NT2/D1 (cell line): ENCODE measurements at regions not wholly inside any gene's neighbourhood (a gene's known extent, or its start where the extent isn't known, plus 50 kb on each side); places are given as distances from the start of the nearest gene placed in this dataset.
"Not testable (repeated sequence)": the region's sequence is repeated elsewhere in the genome, so short reads cannot be mapped to it uniquely, and the experiment has no call there.

Experiments
- DNase-seq: peaks from one replicate; pipeline ENCODE4 v3.0.0-alpha.2; 2011; ENCODE audit warnings: low read depth, low spot score
- H3K27me3 ChIP-seq: 2 replicates; pipeline ENCODE4 v1.6.0; 2011; ENCODE audit warnings: mild to moderate bottlenecking; ENCODE audit not compliant: insufficient read length, insufficient read depth
- H3K36me3 ChIP-seq: 2 replicates; pipeline ENCODE4 v1.6.1; 2011; ENCODE audit warnings: mild to moderate bottlenecking, low read length, mixed read lengths; ENCODE audit not compliant: insufficient read depth, insufficient read length
- H3K4me1 ChIP-seq: 2 replicates; pipeline ENCODE4 v1.5.1; 2011; ENCODE audit not compliant: insufficient read depth, insufficient read length
- H3K4me3 ChIP-seq: 2 replicates; pipeline ENCODE4 v1.5.1; 2011; ENCODE audit warnings: low read depth; ENCODE audit not compliant: insufficient read length
- H3K9ac ChIP-seq: 2 replicates; pipeline ENCODE4 v1.6.0; 2011; ENCODE audit warnings: low read depth; ENCODE audit not compliant: insufficient read length
- H3K9me3 ChIP-seq: 2 replicates; pipeline ENCODE4 v1.5.1; 2011; ENCODE audit warnings: mild to moderate bottlenecking, low read length; ENCODE audit not compliant: insufficient read depth
- SUZ12 ChIP-seq: IDR thresholded peaks from 2 replicates; pipeline ENCODE4 v1.6.1; 2011; ENCODE audit not compliant: insufficient read length, insufficient read depth; ENCODE audit errors: extremely low read depth
- YY1 ChIP-seq: IDR thresholded peaks from 2 replicates; pipeline ENCODE4 v1.6.1; 2011; ENCODE audit not compliant: insufficient read length, insufficient read depth
- ZNF274 ChIP-seq: IDR thresholded peaks from 2 replicates; pipeline ENCODE4 v1.6.1; 2011; ENCODE audit warnings: mild to moderate bottlenecking, low read depth, low read length

DNA sequence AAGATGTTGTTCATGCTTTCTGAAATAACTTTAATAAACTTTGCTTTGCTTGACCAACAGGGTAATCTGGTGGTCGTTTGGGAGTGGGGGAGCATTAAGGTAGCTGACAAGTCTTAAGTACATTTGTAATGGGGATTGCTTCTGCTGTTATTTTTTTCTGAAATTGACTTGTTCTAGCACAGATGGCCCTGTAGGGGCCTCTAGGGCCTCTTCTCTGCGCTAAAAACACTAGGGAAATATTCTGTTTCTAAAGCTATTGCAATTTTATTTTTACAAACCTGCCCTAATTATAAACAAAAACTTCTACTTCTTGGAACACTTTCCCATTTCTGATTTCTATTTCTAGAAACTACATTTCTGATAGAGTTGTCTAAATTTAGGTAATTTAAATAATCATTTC is 191.3 kb upstream of the KCNJ3 start:
- H3K4me1 ChIP-seq = no peaks in the 10 kb centered on the region
- no peak overlapping the region for H3K4me3 ChIP-seq
- no peaks in the 10 kb centered on the region for H3K36me3 ChIP-seq
- DNase-seq = no peak
- H3K9me3 ChIP-seq = no peaks in the 10 kb centered on the region; the same call in 1 of the 2 replicates
- no peak overlapping the region for H3K9ac ChIP-seq
- TF ChIP-seq YY1 (no peak), SUZ12 (no peak), ZNF274 (no peak)
- H3K27me3 ChIP-seq = no peaks in the 10 kb centered on the region

GRCh38 chr2:154518872-154519271 is 179.6 kb upstream of the KCNJ3 start:
- no peaks in the 10 kb centered on the region for H3K9me3 ChIP-seq
- no peak overlapping the region for H3K9ac ChIP-seq
- no peak for DNase-seq
- H3K4me3 ChIP-seq = no peak overlapping the region
- TF ChIP-seq ZNF274 (no peak), SUZ12 (no peak), YY1 (no peak)
- no peaks in the 10 kb centered on the region for H3K36me3 ChIP-seq
- no peaks in the 10 kb centered on the region for H3K4me1 ChIP-seq
- no peaks in the 10 kb centered on the region for H3K27me3 ChIP-seq

GRCh38 chr2:154520951-154521350 is 177.5 kb upstream of the KCNJ3 start:
- not testable (repeated sequence) for DNase-seq, H3K4me3 ChIP-seq, H3K36me3 ChIP-seq, H3K4me1 ChIP-seq, H3K9me3 ChIP-seq, H3K27me3 ChIP-seq, H3K9ac ChIP-seq

DNA sequence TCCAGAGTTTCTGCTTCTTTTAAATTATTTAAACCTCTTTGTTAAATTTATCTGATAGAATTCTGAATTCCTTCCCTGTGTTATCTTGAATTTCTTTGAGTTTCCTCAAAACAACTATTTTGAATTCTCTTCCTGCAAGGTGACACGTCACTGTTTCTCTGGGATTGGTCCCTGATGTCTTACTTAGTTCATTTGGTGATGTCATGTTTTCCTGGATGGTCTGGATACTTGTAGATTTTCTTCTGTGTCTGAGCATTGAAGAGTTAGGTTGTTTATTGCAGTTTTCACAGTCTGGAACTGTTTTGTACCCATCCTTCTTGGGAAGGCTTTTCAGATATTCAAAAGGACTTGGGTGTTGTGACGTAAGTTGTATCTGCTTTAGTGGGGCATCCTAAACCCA is 172.3 kb upstream of the KCNJ3 start:
- Histone ChIP-seq H3K27me3 (no peaks in the 10 kb centered on the region), H3K4me3 (no peak overlapping the region), H3K36me3 (no peaks in the 10 kb centered on the region), H3K9me3 (no peaks in the 10 kb centered on the region), H3K4me1 (no peaks in the 10 kb centered on the region), H3K9ac (no peak overlapping the region)
- DNase-seq = no peak
- TF ChIP-seq SUZ12 (no peak), YY1 (no peak), ZNF274 (no peak)

GRCh38 chr2:154527962-154528361 is 170.5 kb upstream of the KCNJ3 start:
- no peaks in the 10 kb centered on the region for H3K9me3 ChIP-seq

DNA sequence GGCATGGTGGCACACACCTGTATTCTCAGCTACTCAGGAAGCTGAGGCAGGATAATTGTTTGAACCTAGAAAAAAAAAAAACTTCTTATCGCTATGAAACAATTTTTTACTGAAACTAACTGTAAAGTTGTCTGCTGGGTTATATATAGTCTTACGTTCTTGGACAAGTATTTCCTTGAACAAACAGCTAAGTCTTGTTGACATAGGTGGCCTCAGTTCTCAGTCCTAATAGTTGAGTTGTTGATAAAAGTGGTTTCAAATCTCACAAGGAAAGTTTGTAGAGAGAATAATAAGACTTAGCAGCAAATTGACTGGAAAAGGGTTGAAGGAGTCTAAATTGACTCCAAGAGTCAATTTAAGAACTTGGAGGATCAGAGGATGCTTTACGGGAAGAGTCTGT is 166.5 kb upstream of the KCNJ3 start:
- H3K27me3 ChIP-seq = no peaks in the 10 kb centered on the region
- H3K4me3 ChIP-seq = no peak overlapping the region
- H3K9me3 ChIP-seq = no peaks in the 10 kb centered on the region
- no peaks in the 10 kb centered on the region for H3K4me1 ChIP-seq
- TF ChIP-seq SUZ12 (no peak), ZNF274 (no peak), YY1 (no peak)
- no peak overlapping the region for H3K9ac ChIP-seq
- no peaks in the 10 kb centered on the region for H3K36me3 ChIP-seq
- DNase-seq = no peak

More at GRCh38 chr2:154527962-154528361, 170.5 kb upstream of the KCNJ3 start:
- Histone ChIP-seq H3K4me3 (no peak overlapping the region), H3K27me3 (no peaks in the 10 kb centered on the region), H3K4me1 (no peaks in the 10 kb centered on the region), H3K9ac (no peak overlapping the region), H3K36me3 (no peaks in the 10 kb centered on the region)
- no peak for DNase-seq
- TF ChIP-seq SUZ12 (no peak), ZNF274 (no peak), YY1 (no peak)

DNA sequence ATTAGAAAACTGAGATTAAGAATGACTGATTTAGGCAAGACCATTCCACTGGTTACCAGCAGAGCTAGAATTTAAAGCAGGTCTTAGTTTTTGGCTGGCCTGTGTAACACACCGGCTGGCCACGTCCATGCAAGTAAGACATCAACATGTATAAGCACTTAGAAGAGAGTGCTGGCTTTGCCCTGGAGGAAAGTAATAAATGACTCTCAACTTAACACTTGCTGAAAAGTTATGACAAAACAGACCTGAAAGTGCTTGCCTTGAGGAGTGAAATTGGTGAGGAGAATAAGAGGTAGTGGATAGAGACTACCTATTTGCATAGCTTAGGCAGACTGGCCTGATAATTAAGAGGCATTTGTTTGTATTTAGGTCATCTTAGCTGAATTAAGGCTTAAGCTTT is 165.7 kb upstream of the KCNJ3 start:
- Histone ChIP-seq H3K4me3 (no peak overlapping the region), H3K9me3 (no peaks in the 10 kb centered on the region), H3K9ac (no peak overlapping the region), H3K27me3 (no peaks in the 10 kb centered on the region), H3K4me1 (no peaks in the 10 kb centered on the region), H3K36me3 (no peaks in the 10 kb centered on the region)
- DNase-seq = no peak
- TF ChIP-seq SUZ12 = no peak

DNA sequence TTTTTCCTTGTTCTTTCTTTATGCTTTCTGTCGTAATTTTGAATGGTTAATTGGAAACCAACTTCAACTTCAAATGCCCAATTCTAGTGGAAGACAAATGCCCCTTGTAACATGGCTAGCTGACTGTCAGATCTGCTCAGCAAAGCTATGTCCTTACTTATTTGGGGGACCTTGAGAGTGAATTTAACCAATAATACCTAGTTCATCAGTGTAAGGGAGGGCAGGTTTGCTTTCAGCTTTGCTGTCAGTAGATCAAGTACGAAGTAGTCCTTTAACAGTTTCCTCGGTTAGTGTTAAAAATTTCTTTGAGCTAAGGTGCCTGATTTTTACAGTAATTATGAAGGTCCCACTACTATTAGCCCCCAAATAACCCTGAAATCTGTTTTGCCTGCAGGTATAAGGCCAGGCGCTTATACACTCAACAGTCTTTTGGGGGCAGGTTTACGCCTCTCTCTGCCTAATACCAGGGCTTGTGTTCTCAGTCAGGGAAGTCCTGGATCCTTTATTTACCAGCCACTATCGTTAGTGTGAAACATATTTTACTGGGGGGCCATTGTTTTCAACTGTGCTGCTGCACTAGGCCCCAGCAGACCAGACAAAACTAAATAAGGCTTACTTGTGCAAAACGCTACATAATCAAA is 165.1 kb upstream of the KCNJ3 start:
- DNase-seq = no peak
- Histone ChIP-seq H3K4me3 (no peak overlapping the region), H3K9me3 (no peaks in the 10 kb centered on the region), H3K9ac (no peak overlapping the region), H3K4me1 (no peaks in the 10 kb centered on the region), H3K27me3 (no peaks in the 10 kb centered on the region), H3K36me3 (no peaks in the 10 kb centered on the region)
- TF ChIP-seq SUZ12 (no peak), YY1 (no peak), ZNF274 (no peak)
